Hematopoietic multipotent progenitor cell treated with erythropoietin and hydrocortisone succinate and interleukin-3 and kit ligand, for 8 days (in vitro differentiated cells): ENCODE measurements at regions not wholly inside any gene's neighbourhood (a gene's known extent, or its start where the extent isn't known, plus 50 kb on each side); places are given as distances from the start of the nearest gene placed in this dataset.
A peak's percentile ranks its signal among the peaks of the same experiment; 100 is the strongest.

Source experiments
- DNase-seq: peaks from one replicate; pipeline ENCODE4 v3.0.0-alpha.2; 2015

GRCh38 chr3:154015307-154015706 lies 105.9 kb upstream of the ARHGEF26 start:
- DNase-seq = no peak

GRCh38 chr3:154018100-154018696 lies 103.0 kb upstream of the ARHGEF26 start:
- DNase-seq = peak; percentile 45

DNA sequence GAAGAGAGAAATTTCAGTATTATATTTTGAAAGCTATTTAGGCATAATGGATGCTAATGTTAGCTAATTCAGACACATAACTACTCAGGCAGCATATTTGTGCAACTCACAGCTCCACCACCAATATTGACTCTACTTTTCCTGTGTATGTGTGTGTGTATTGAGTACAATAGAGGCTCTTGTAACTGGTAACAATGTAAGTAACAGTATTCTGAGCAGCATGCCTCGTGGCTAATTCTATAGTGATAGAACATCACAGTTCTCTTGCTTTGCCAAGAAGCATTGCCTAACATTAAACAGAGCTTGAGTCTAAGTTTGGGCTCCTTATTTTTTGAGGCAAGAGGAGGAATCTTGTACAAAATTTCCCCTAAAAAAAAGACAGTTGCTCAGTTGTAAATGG lies 98.6 kb upstream of the ARHGEF26 start:
- DNase-seq = no peak

- no peak for DNase-seq
Observed at GRCh38 chr3:154023148-154023547, 98.0 kb upstream of the ARHGEF26 start.

GRCh38 chr3:154025007-154025406 lies 96.2 kb upstream of the ARHGEF26 start:
- DNase-seq = no peak

- DNase-seq = no peak
Observed at GRCh38 chr3:154029926-154030325, 91.3 kb upstream of the ARHGEF26 start.

DNA sequence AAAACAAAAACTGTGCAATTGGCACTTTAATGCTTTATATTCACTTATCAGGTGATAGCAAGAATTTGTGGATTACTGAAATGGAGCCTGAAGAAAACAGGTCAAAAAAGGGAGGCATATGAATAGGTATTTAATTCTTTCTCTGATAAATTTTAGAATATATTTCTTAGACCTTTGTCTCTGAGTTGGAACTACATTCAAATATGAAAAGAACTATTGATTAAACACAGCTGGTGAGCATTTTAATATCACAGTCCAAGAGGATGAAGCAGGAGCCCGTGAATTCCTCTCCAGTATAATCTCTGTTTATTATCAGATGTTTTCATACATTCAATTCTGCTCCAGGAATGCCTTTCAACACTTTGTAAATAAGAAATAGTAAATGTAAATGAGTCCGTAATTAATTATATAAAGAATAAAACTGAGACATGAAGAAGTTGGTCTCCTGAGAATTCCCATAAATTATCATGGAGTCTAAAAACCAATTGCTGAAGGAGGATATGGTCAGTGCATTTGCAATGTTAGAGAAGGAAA lies 86.3 kb upstream of the ARHGEF26 start:
- no peak for DNase-seq

- DNase-seq = peak; percentile 53
Observed at GRCh38 chr3:154040283-154040682, 80.9 kb upstream of the ARHGEF26 start.

DNA sequence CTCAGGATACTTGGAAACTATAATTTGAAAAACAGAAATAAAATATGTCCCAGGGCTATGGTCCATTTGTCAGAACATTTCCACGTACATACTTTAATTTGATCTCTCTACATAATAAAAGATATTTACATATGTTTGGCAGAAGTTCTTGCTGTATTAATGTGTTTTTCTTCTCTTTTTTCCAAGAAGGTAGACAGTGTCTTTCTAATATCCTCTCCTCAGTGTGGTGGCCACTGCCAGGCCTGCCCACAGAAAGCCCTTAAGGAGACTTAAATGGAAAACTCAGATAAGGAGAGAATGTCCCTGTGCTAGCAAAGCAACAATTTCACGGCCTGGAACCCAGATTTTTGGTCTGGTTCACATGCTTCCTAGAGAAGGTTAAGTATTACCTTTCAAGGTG lies 76.5 kb upstream of the ARHGEF26 start:
- DNase-seq = no peak

GRCh38 chr3:154050216-154050615 lies 71.0 kb upstream of the ARHGEF26 start:
- no peak for DNase-seq

GRCh38 chr3:154050766-154051165 lies 70.4 kb upstream of the ARHGEF26 start:
- no peak for DNase-seq

DNA sequence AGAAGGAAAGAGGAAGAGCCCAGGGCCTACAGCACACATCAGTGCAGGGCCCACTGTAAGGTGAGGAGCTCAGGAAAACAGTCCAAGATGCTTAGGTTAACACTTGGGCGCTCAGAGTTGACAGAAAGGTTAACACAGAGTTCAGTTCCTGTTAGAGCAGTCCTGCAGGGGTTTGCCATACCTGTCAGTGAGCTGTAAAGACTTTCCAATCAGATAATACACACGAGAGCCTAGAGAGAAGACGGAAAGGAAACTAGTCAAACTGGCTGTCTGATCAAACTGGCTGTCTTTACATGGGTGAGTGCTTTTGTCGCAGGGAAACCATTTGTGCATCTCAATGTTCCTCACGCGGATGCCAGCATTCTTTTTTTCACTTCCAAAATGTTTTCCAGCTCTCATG lies 61.4 kb upstream of the ARHGEF26 start:
- DNase-seq = no peak

DNA sequence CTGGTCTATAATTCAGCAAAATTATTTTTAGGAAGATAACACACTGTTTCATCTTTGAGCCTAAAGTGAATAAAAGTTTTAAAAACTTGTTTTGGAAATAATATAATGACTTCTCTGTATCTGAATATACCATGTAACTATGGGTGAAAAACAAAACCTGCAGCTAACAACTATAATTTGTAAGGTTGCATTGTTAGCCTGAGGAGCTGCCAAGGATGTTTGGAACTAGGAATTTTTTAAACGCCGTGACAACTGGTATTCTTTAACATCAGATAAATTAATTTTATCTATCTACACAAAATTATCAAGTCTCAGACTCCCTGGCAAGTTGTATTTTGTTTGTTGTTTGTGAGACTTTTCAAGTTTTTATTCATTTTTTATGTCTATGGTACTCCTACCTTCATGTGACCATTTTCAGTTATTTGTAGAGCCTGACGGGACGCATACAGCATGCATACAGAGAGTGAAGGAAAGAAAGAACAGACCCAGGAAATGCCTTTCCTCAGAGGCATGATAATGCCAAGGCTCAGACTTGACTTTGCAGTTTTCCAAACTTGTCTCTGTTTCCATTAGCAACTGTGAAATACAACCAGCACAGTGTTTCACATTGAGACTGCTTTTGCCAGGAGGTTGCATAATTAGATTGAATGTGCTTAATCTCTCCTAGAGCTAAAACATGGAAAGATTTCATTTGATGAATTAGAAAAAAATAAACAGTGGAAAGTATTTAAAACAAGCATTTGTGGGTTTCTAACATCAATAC lies 60.8 kb upstream of the ARHGEF26 start:
- no peak for DNase-seq

DNA sequence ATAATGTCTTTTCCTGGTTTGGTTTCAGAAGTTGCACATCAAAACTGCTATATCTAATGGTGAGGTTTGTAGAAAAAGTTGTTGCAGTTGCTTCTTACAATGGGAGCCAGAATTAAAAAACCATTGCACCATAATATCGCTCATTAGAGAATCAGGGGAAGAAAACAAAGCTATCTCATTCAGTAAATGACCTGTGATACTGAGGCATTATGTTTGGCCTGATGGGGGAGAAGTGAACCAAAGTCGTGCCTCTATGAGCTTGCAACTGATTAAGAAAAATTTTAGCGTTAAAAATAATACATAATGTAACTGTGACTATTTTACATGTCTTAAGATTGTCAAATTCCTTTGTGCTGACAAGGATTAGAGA lies 60.2 kb upstream of the ARHGEF26 start:
- DNase-seq = no peak

DNA sequence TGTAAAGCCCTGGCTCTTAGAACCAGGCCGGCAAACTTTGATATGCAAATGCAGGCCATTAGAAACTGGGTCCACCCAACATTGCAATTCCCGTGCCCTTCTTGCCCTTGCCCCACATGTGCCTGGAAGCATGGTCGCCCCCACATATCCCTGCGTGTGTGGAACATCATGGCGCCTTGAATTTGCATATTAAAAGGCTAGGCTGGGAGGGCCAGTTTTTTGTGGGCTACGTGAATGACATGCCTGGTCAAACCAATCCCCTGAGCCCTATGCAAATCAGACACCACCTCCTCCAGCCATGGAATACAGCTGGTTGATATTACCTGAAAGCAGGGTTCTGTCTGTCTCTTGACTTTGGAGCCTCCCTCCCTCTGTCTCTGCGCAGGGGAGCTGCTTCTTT lies 58.7 kb upstream of the ARHGEF26 start:
- no peak for DNase-seq

DNA sequence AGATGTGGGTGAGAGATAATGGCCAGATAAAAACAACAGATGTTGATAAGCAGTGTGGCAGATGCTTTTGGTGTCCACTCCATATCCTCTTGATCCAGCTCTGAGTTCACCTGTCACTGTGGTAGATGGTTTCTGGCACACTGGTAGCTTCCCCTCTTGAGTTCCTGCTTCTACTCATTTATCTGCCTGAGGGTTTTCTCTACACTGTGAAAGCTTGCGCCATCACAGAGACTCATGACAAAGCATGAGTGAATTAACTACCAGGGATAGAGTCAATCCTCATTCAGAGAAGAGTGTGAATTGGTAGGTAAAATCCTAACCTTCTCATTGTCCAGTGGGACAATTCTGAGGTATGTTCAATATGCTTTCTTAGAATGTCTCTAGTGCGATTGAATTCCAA lies 50.0 kb upstream of the ARHGEF26 start:
- peak; percentile 1 for DNase-seq
